ENCODE measurements at regions not wholly inside any gene's neighbourhood (a gene's known extent, or its start where the extent isn't known, plus 50 kb on each side); places are given as distances from the start of the nearest gene placed in this dataset.

DNA sequence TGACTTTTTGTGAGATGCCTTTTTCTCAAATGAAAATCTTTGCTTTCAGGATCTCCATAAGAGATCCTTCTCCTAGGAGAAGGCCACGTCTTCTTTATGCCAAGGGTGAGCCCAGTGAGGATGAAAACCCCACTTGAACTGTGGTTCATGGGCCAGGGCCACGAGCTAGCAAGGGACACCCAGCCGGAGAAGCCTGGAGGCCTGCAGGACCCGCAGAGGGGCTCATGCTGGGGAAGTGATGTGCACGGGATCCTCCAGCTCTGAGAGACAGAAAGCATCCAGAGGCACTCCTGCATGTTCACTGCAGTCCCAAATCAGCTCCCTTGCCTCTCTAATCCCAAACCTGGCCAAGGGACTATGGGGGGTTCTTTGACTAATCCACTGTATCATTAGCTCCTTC lies 168.9 kb downstream of the UQCRFS1 start:
- TF ChIP-seq, protein P1, sequence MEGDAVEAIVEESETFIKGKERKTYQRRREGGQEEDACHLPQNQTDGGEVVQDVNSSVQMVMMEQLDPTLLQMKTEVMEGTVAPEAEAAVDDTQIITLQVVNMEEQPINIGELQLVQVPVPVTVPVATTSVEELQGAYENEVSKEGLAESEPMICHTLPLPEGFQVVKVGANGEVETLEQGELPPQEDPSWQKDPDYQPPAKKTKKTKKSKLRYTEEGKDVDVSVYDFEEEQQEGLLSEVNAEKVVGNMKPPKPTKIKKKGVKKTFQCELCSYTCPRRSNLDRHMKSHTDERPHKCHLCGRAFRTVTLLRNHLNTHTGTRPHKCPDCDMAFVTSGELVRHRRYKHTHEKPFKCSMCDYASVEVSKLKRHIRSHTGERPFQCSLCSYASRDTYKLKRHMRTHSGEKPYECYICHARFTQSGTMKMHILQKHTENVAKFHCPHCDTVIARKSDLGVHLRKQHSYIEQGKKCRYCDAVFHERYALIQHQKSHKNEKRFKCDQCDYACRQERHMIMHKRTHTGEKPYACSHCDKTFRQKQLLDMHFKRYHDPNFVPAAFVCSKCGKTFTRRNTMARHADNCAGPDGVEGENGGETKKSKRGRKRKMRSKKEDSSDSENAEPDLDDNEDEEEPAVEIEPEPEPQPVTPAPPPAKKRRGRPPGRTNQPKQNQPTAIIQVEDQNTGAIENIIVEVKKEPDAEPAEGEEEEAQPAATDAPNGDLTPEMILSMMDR (conservative IDR thresholded peaks at IDR 0.05; ENCODE audit: low read depth, low read length), result no peak
- no peak for TF ChIP-seq EZH2 (IDR thresholded peaks at IDR 0.05; ENCODE audit: borderline replicate concordance, low read depth, low read length, poor library complexity, severe bottlenecking)
